GM20000 (cell line): ENCODE measurements at regions not wholly inside any gene's neighbourhood (a gene's known extent, or its start where the extent isn't known, plus 50 kb on each side); places are given as distances from the start of the nearest gene placed in this dataset.

Experiments used
- DNase-seq: peaks from one replicate; pipeline ENCODE4 v3.0.0; 2012; ENCODE audit warnings: low spot score
- TF ChIP-seq, protein P1 (sequence below): IDR thresholded peaks from 2 replicates; pipeline ENCODE4 v1.5.1; 2012; ENCODE audit warnings: mild to moderate bottlenecking, control low read depth; ENCODE audit errors: extremely low read depth, missing control alignments

DNA sequence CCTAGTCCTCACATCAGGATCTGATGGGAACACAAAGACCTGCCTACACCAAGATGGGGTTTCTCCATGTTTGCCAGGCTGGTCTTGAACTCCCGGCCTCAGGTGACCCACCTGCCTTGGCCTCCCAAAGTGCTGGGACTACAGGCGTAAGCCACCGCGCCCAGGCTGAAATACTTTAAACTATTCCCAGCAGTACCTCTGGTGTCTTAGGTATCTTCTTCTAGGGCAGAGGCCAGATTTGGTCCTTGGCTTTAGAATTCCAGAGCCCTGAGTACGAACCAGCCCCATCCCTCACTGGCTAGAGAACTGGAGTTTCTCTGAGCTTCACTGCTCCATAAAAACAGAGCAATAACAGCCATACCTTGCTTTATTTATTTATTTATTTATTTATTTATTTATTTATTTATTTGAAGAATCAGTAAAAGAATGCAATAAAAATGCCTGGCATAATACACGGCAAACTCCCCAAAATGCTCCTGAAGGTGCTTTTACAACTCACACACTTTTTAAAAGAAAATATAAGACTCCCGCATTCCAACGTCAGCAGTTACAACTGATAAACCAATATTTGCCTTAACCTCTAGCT is 312.1 kb downstream of the TFAP2C start:
- no peak for DNase-seq
- TF ChIP-seq, protein P1, sequence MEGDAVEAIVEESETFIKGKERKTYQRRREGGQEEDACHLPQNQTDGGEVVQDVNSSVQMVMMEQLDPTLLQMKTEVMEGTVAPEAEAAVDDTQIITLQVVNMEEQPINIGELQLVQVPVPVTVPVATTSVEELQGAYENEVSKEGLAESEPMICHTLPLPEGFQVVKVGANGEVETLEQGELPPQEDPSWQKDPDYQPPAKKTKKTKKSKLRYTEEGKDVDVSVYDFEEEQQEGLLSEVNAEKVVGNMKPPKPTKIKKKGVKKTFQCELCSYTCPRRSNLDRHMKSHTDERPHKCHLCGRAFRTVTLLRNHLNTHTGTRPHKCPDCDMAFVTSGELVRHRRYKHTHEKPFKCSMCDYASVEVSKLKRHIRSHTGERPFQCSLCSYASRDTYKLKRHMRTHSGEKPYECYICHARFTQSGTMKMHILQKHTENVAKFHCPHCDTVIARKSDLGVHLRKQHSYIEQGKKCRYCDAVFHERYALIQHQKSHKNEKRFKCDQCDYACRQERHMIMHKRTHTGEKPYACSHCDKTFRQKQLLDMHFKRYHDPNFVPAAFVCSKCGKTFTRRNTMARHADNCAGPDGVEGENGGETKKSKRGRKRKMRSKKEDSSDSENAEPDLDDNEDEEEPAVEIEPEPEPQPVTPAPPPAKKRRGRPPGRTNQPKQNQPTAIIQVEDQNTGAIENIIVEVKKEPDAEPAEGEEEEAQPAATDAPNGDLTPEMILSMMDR, result no peak

DNA sequence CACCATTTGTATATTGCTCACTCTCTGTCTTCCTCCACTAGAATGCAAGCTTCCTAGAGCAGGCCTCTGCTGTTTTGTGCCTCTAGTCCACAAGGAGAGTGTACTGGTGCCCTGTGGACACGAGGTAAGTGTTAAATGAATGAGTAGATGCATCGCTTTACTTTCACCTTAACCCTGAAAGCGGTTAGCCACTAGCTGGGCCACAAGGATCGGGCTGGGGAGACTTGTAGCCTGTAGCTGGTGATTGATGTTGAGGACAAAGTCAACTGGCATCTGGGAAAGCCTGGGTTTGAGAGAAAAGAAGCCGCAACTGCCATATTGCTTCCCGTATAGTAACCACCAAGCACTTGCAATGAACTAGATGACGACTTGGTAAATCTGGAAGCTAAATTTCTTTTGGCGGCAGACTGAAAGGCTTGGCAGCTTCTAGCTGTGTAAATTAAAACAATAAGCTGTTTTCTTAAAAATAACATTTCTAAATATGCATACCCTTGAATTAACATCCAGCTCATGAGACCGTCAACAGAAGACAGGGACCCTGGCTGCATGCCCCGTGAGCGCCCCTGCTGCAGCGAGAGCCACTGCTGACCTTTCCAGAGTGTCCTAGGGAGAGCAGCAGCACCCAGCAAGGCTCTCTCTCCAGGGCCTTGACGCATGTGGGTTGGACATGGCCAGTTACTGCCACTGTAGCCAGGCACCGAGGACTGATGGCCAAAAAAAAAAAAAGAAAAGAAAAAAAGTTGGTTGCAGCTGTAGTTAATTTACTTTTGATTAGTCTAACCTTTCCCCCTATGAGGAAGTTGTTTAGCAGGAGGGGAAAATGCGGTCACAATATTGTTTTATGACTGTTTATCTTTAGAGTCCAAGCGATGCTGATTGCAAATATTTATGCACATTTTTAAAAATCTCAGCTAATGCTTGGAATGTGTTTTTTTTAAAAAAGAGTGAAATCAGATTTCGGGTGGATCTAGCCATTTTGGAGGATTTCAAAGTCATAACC is 315.1 kb downstream of the TFAP2C start:
- TF ChIP-seq, protein P1, result no peak
- no peak for DNase-seq

DNA sequence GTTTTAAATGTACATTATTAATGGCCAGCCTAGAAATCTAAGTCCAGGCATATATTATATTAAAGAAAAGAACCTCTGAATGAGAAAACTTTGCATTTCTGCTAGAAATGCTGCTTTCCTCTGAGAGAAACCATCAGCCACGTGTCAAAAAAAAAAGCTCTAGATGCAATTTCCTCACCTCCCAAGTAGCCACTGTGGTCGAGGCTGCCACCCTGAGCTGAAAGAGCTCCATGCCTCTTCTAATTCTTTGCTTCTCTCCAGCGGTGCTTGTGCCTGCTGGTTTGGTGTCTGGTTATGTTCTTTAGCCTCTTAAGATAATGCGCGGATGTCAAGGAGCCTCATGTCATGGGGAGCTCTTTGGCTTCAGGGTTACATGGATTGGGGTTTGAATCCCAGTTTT is 316.0 kb downstream of the TFAP2C start:
- TF ChIP-seq, protein P1, result no peak
- no peak for DNase-seq

DNA sequence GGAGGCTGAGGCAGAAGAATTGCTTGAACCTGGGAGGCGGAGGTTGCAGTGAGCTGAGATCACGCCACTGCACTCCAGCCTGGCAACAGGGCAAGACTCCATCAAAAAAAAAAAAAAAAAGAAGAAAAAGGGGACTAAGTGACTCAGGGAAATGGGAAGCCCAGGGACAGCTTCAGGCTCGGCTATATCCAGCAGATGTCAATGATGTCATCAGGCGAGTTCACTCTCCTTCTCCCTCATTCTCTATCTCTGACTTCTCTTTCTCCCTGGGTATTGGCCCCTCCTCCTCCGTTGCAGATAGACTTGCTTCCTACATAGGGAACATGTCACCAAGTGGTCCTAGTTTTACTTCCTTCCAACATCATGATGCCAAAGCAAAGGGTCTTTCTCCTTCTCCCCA is 316.8 kb downstream of the TFAP2C start:
- TF ChIP-seq, protein P1, result no peak
- no peak for DNase-seq

DNA sequence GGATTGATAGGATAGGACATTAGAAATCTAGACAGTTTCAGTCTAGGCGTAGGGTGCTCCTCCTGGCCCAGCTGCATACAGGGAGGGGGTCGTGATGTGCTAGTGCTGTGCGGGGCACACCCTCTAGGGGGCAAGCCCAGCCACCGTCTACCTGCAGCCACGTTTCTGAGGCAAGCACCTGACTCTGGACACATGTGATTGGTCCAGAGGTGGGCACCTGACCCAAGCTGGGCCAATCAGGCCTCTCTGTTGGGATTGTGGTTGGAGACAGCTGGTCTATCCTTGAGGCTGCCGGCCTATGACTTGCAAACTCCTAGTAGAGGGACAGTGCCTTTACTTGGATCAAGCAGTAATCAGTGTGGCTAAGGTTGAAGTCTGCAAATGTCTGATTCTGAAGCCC is 317.1 kb downstream of the BMP7 start:
- no peak for DNase-seq
- TF ChIP-seq, protein P1, result no peak

DNA sequence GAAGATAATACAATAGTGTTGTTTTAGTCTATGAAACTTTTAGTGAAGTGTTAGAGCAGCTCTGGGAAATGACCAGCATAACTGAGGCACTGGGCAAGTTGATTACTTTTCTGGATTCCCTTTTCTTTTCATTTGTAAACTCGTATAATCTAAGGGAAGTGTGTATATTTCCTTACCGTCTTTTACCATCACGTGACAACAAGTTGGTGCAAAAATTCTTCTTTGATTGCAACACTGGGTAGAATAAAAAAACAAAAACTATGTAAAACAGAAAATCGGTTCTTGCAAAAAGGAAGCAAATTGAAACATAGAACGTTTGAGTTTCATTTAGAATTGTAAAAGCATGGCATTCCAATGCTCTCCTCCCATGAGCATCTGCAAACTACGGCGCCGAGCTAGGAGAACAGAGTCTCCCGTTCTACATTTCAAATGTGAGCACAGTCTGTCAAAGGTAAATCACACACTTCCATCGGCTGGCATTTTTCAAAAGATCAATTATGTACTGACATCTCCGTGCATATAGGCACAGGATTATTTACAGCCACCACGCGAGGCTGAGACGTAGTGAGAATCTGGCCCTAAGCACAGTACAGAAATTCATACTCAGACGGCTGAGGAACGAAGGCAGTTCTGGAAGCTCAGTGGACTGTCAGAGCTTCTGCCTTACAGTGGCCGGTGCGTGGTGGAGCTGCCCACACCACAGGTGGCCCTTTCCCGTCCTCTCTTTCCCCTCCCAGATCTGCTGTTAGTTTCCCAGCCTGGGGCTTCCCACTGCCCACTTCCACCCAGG is 314.0 kb downstream of the BMP7 start:
- no peak for DNase-seq
- TF ChIP-seq, protein P1, result no peak

DNA sequence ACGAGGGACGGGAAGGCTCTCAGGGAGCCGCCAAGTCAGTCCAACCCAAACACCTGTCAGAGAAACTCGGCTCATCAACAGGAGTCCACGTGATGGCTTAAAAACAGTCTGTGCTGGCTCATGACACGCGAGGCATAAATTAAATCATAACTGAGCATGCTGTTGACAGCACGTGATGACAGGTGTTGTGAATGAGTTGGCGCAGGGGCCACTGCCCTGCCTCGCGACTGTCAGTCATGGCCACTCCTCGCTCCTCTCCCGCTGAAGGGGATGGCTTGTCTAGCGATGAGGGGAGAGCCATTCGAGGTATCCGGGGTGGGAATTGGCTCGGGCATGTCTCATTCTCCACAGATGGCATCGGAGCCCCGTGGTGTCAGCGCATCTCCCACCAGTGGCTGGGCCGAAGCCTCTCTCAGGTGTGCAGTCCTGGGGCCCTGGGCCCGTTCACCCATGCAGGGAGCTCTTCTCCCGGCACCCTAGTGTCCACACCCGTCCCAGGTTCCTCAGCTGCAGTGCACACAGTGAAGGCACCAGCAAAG is 313.3 kb downstream of the BMP7 start:
- TF ChIP-seq, protein P1, result no peak
- DNase-seq, result no peak
